H1 (cell line): ENCODE measurements at regions not wholly inside any gene's neighbourhood (a gene's known extent, or its start where the extent isn't known, plus 50 kb on each side); places are given as distances from the start of the nearest gene placed in this dataset.

Experiments
- ASH2L ChIP-seq: fragments of 200-600, 300-600 bp; sonication (generic); IDR thresholded peaks from one replicate; pipeline ENCODE4 v1.7.1; 2017; ENCODE audit warnings: low read length
- BRCA1 ChIP-seq: IDR thresholded peaks from 2 replicates; pipeline ENCODE4 v1.6.1; 2012; ENCODE audit warnings: low read depth, low read length, improper control_type of control experiment
- EZH2 ChIP-seq: fragments of 200-600 bp; sonication (generic); IDR thresholded peaks from 2 replicates; pipeline ENCODE4 v1.7.1; 2012; ENCODE audit warnings: low read depth, mild to moderate bottlenecking, moderate library complexity, low read length, inconsistent platforms; ENCODE audit not compliant: severe bottlenecking
- HDAC2 ChIP-seq, 2 experiments: fragments of 300-600 bp in 1 of 2; sonication (generic) in 1 of 2; IDR thresholded peaks; 2 replicates each; pipeline ENCODE4 v1.6.1; 2011 to 2012; ENCODE audit warnings: low read depth in 2 of 2, low read length in 2 of 2, mild to moderate bottlenecking in 2 of 2, moderate library complexity in 2 of 2, borderline replicate concordance in 1 of 2, inconsistent platforms in 1 of 2
- POLR2AphosphoS5 ChIP-seq: IDR thresholded peaks from 2 replicates; pipeline ENCODE4 v1.6.1; 2011; ENCODE audit warnings: low read depth, low read length
- TAF1 ChIP-seq: IDR thresholded peaks from 2 replicates; pipeline ENCODE4 v1.6.1; 2011; ENCODE audit warnings: mild to moderate bottlenecking, low read depth, low read length
- TF ChIP-seq, protein P1 (sequence below), 3 experiments: IDR thresholded peaks; 1 replicate in 2 of 3; 2 replicates in 1 of 3; pipeline versions ENCODE4 v1.5.1 to v1.6.1; 2011; ENCODE audit warnings: low read length in 3 of 3, mild to moderate bottlenecking in 3 of 3, inconsistent platforms in 2 of 3, low read depth in 1 of 3, moderate library complexity in 1 of 3; ENCODE audit not compliant: insufficient read depth in 1 of 3; ENCODE audit errors: control extremely low read depth in 1 of 3

GRCh38 chr22:47343611-47344010 is 581.2 kb downstream of the TBC1D22A start:
- no peak for TF ChIP-seq ASH2L
- TF ChIP-seq HDAC2 (IDR thresholded peaks at IDR 0.05; ENCODE audit: borderline replicate concordance in 1 of 2, low read depth in 2 of 2, low read length in 2 of 2) = no peak
- TF ChIP-seq, protein P1, sequence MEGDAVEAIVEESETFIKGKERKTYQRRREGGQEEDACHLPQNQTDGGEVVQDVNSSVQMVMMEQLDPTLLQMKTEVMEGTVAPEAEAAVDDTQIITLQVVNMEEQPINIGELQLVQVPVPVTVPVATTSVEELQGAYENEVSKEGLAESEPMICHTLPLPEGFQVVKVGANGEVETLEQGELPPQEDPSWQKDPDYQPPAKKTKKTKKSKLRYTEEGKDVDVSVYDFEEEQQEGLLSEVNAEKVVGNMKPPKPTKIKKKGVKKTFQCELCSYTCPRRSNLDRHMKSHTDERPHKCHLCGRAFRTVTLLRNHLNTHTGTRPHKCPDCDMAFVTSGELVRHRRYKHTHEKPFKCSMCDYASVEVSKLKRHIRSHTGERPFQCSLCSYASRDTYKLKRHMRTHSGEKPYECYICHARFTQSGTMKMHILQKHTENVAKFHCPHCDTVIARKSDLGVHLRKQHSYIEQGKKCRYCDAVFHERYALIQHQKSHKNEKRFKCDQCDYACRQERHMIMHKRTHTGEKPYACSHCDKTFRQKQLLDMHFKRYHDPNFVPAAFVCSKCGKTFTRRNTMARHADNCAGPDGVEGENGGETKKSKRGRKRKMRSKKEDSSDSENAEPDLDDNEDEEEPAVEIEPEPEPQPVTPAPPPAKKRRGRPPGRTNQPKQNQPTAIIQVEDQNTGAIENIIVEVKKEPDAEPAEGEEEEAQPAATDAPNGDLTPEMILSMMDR (IDR thresholded peaks at IDR 0.05; ENCODE audit: control extremely low read depth in 1 of 3, insufficient read depth in 1 of 3, low read depth in 1 of 3, low read length in 3 of 3) = no peak
- TF ChIP-seq BRCA1 = no peak
- no peak for TF ChIP-seq EZH2
- TF ChIP-seq POLR2AphosphoS5 = no peak
- no peak for TF ChIP-seq TAF1
